Trophoblast cell (in vitro differentiated cells and primary cell): ENCODE measurements at regions not wholly inside any gene's neighbourhood (a gene's known extent, or its start where the extent isn't known, plus 50 kb on each side); places are given as distances from the start of the nearest gene placed in this dataset.
A peak's percentile ranks its signal among the peaks of the same experiment; 100 is the strongest.

Source experiments
- DNase-seq, 2 donors: peaks; one replicate each; pipeline ENCODE4 v3.0.0-alpha.2; 2016
- H2AFZ ChIP-seq: 2 replicates; pipeline ENCODE4 v1.6.1; 2013; ENCODE audit warnings: low read length, moderate library complexity, mild to moderate bottlenecking; ENCODE audit not compliant: insufficient read depth, poor library complexity
- H2AK5ac ChIP-seq: 2 replicates; pipeline ENCODE4 v1.6.1; 2013; ENCODE audit warnings: mild to moderate bottlenecking, low read length
- H2BK120ac ChIP-seq: 2 replicates; pipeline ENCODE4 v1.6.1; 2013; ENCODE audit warnings: low read length, mild to moderate bottlenecking, moderate library complexity; ENCODE audit not compliant: insufficient read depth, poor library complexity
- H2BK12ac ChIP-seq: 2 replicates; pipeline ENCODE4 v1.6.1; 2013; ENCODE audit warnings: mild to moderate bottlenecking, low read length, moderate library complexity
- H2BK5ac ChIP-seq: 2 replicates; pipeline ENCODE4 v1.6.1; 2013; ENCODE audit warnings: low read length, low read depth, moderate library complexity, mild to moderate bottlenecking; ENCODE audit not compliant: poor library complexity
- H3K14ac ChIP-seq: 2 replicates; pipeline ENCODE4 v1.6.1; 2013; ENCODE audit warnings: mild to moderate bottlenecking, low read length
- H3K18ac ChIP-seq: 2 replicates; pipeline ENCODE4 v1.6.1; 2013; ENCODE audit warnings: mild to moderate bottlenecking, low read length
- H3K23ac ChIP-seq: 2 replicates; pipeline ENCODE4 v1.6.1; 2013; ENCODE audit warnings: low read length
- H3K27ac ChIP-seq: 2 replicates; pipeline ENCODE4 v1.5.1; 2013; ENCODE audit warnings: low read depth, mild to moderate bottlenecking, inconsistent platforms, low read length, moderate library complexity
- H3K27me3 ChIP-seq: 2 replicates; pipeline ENCODE4 v1.6.1; 2013; ENCODE audit warnings: inconsistent platforms, mild to moderate bottlenecking, low read length, moderate library complexity; ENCODE audit not compliant: insufficient read depth
- H3K36me3 ChIP-seq, 2 experiments: 1 replicate in 1 of 2; 2 replicates in 1 of 2; pipeline ENCODE4 v1.6.1; 2013; ENCODE audit warnings: low read length in 2 of 2, mild to moderate bottlenecking in 2 of 2, moderate library complexity in 1 of 2; ENCODE audit not compliant: insufficient read depth in 2 of 2, control insufficient read depth in 1 of 2
- H3K4ac ChIP-seq: 2 replicates; pipeline ENCODE4 v1.6.1; 2013; ENCODE audit warnings: low read depth, mild to moderate bottlenecking, low read length, moderate library complexity
- H3K4me1 ChIP-seq, 2 experiments: 1 replicate in 1 of 2; 2 replicates in 1 of 2; pipeline ENCODE4 v1.6.1; 2013; ENCODE audit warnings: low read length in 2 of 2, mild to moderate bottlenecking in 2 of 2, moderate library complexity in 1 of 2; ENCODE audit not compliant: insufficient read depth in 2 of 2, control insufficient read depth in 1 of 2
- H3K4me2 ChIP-seq: 2 replicates; pipeline ENCODE4 v1.6.1; 2013; ENCODE audit warnings: inconsistent platforms, mild to moderate bottlenecking, low read length, moderate library complexity
- H3K4me3 ChIP-seq: 2 replicates; pipeline ENCODE4 v1.5.1; 2013; ENCODE audit warnings: mild to moderate bottlenecking, low read depth, low read length, inconsistent platforms
- H3K79me1 ChIP-seq: one replicate; pipeline ENCODE4 v1.6.1; 2013; ENCODE audit warnings: low read length
- H3K79me2 ChIP-seq: 2 replicates; pipeline ENCODE4 v1.6.1; 2013; ENCODE audit warnings: low read length, mild to moderate bottlenecking; ENCODE audit not compliant: control insufficient read depth, insufficient read depth, poor library complexity
- H3K9ac ChIP-seq: 2 replicates; pipeline ENCODE4 v1.6.1; 2013; ENCODE audit warnings: mild to moderate bottlenecking, low read length
- H3K9me3 ChIP-seq: 2 replicates; pipeline ENCODE4 v1.6.1; 2013; ENCODE audit warnings: low read depth, mild to moderate bottlenecking, control low read depth, inconsistent platforms, low read length; ENCODE audit not compliant: insufficient read depth
- H4K12ac ChIP-seq: 2 replicates; pipeline ENCODE4 v1.6.1; 2013; ENCODE audit warnings: low read depth, mild to moderate bottlenecking, low read length, moderate library complexity
- H4K8ac ChIP-seq: 2 replicates; pipeline ENCODE4 v1.6.1; 2013; ENCODE audit warnings: low read depth, mild to moderate bottlenecking, low read length, moderate library complexity
- H4K91ac ChIP-seq: one replicate; pipeline ENCODE4 v1.6.1; 2013; ENCODE audit warnings: low read depth, mild to moderate bottlenecking, low read length, moderate library complexity
- WGBS: extraction: QIAGEN DNeasy Blood & Tissue Kit; methylation state at CpG from one replicate; pipeline ENCODE4 v1.1.7; 2013; ENCODE audit warnings: missing lambda C conversion rate; ENCODE audit not compliant: insufficient read length, insufficient coverage; ENCODE audit errors: extremely low coverage; 5-methylcytosine and 5-hydroxymethylcytosine counted together

DNA sequence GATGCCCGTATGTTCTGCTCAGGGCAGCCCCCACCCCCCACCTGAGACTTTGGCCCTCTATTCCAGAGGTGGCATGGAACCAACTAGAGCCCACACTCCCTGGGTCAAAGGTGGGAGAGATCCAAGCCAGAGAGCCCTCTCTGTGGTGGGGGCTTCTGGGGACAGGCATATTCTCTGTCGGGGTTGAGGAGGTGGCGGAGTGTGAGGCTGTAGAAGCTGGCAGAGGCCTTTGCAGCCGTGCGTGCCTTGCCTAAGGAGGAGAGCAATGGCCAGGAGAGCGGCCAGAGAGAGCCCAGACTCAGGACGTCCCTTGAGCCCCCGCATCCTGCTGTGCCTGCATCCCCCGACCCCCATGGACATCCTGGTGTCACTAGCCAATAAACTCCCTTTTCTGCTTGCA lies 79.2 kb upstream of the HPCAL1 start:
- H3K36me3 ChIP-seq, result no peaks in the 10 kb centered on the region

DNA sequence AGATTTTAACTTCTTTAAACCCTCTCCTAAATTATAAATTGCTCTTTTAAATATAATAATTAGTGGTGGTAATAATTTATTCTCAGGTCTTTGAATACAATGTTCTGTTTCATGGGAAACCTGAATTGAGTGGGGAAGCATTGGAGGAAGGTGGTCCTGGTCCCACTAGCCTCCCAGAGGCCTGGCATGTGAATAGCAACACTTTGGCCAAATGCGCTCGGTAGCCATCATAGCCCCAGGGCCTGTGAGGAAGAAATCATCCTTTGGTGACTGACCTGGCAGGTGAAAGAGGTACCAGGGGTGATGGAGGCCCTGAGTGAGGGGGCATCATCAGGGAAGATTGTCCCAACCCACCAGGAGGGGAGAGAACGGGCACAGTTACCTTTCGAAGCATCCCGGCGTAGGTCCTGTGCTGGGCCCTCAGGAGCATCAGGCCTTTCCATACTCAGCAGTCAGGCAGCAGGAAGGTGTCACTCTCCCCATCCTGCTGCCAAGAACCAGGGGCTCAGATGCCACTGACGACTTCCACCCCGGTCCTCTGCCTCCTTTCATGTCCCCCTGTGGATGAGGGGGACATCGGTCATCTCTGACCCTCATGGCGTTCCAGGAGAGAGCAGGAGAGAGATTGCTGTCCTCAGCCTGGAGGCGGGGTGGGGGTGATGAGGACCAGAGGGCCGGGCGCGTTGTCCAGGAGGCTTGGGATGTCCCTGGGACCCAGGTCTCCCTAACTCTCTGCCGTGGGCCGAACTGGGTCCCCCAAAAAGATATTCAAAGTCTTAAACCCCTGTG lies 78.6 kb upstream of the HPCAL1 start:
- no peak overlapping the region for H3K9ac ChIP-seq
- H3K4ac ChIP-seq, result no peak overlapping the region
- no peaks in the 10 kb centered on the region for H3K79me1 ChIP-seq
- peak in 1 of 2 donors; percentile 13 for DNase-seq
- H3K4me3 ChIP-seq, result no peak overlapping the region
- no peaks in the 10 kb centered on the region for H3K36me3 ChIP-seq
- H4K91ac ChIP-seq, result no peak overlapping the region
- H3K27ac ChIP-seq, result no peak overlapping the region
- no peak overlapping the region for H3K4me2 ChIP-seq
- no peak overlapping the region for H3K23ac ChIP-seq
- no peak overlapping the region for H2AK5ac ChIP-seq
- H2BK120ac ChIP-seq, result no peak overlapping the region
- H3K27me3 ChIP-seq, result no peaks in the 10 kb centered on the region
- H2AFZ ChIP-seq, result no peak overlapping the region
- no peak overlapping the region for H3K14ac ChIP-seq
- H3K79me2 ChIP-seq, result no peaks in the 10 kb centered on the region
- H3K4me1 ChIP-seq, result no peaks in the 10 kb centered on the region
- H2BK5ac ChIP-seq, result no peak overlapping the region
- H3K9me3 ChIP-seq, result peaks cover 3% of the 10 kb centered on the region
- no peak overlapping the region for H4K12ac ChIP-seq
- no peak overlapping the region for H3K18ac ChIP-seq
- H2BK12ac ChIP-seq, result no peak overlapping the region
- no CpG with 5 or more reads among the region's 16 CpGs for WGBS
- no peak overlapping the region for H4K8ac ChIP-seq

More for the DNA sequence above, 79.2 kb upstream of the HPCAL1 start:
- no peaks in the 10 kb centered on the region for H3K4me1 ChIP-seq
- no peak overlapping the region for H3K4ac ChIP-seq
- H3K79me1 ChIP-seq, result no peaks in the 10 kb centered on the region
- H3K79me2 ChIP-seq, result no peaks in the 10 kb centered on the region
- DNase-seq, result no peak
- H3K4me2 ChIP-seq, result no peak overlapping the region
- no peak overlapping the region for H2BK5ac ChIP-seq
- H3K23ac ChIP-seq, result no peak overlapping the region
- H2BK120ac ChIP-seq, result no peak overlapping the region
- no peak overlapping the region for H2BK12ac ChIP-seq
- H4K91ac ChIP-seq, result no peak overlapping the region
- H4K12ac ChIP-seq, result no peak overlapping the region
- no peak overlapping the region for H3K4me3 ChIP-seq
- H3K27me3 ChIP-seq, result no peaks in the 10 kb centered on the region
- H3K9ac ChIP-seq, result no peak overlapping the region
- no peak overlapping the region for H2AK5ac ChIP-seq
- WGBS, result no CpG with 5 or more reads among the region's 9 CpGs
- H3K27ac ChIP-seq, result no peak overlapping the region
- no peak overlapping the region for H2AFZ ChIP-seq
- peaks cover 3% of the 10 kb centered on the region for H3K9me3 ChIP-seq
- no peak overlapping the region for H3K14ac ChIP-seq
- H3K18ac ChIP-seq, result no peak overlapping the region
- H4K8ac ChIP-seq, result no peak overlapping the region

DNA sequence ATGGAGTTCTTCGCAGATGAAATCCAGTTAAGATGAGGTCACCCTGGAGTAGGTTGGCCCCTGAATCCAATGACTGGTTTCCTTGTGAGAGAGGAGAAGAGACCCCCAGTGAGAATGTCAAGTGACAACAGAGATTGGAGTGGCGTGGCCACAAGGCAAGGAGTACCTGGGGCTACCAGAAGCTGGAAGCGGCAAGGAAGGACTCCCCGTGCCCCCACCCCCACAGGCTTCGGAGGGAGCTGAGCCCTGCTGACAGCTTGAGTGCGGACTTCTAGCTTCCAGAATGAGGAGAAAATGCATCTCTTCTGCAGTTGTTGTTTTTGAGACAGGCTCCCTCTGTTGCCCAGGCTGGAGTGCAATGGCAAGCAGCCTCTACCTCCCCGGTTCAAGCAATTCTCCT lies 78.0 kb upstream of the HPCAL1 start:
- Histone ChIP-seq H3K14ac (no peak overlapping the region), H3K4me2 (no peak overlapping the region), H3K4ac (no peak overlapping the region), H3K79me2 (no peaks in the 10 kb centered on the region), H2BK120ac (no peak overlapping the region), H3K23ac (no peak overlapping the region), H4K12ac (no peak overlapping the region), H2BK5ac (no peak overlapping the region), H2BK12ac (no peak overlapping the region), H3K9me3 (peaks cover 3% of the 10 kb centered on the region), H3K18ac (no peak overlapping the region), H3K27me3 (no peaks in the 10 kb centered on the region), H2AFZ (no peak overlapping the region), H4K91ac (no peak overlapping the region), H4K8ac (no peak overlapping the region), H3K27ac (no peak overlapping the region), H3K4me3 (no peak overlapping the region), H3K36me3 (no peaks in the 10 kb centered on the region), H3K9ac (no peak overlapping the region), H3K4me1 (no peaks in the 10 kb centered on the region), H2AK5ac (no peak overlapping the region), H3K79me1 (no peaks in the 10 kb centered on the region)
- no peak for DNase-seq
- no CpG with 5 or more reads among the region's 7 CpGs for WGBS

DNA sequence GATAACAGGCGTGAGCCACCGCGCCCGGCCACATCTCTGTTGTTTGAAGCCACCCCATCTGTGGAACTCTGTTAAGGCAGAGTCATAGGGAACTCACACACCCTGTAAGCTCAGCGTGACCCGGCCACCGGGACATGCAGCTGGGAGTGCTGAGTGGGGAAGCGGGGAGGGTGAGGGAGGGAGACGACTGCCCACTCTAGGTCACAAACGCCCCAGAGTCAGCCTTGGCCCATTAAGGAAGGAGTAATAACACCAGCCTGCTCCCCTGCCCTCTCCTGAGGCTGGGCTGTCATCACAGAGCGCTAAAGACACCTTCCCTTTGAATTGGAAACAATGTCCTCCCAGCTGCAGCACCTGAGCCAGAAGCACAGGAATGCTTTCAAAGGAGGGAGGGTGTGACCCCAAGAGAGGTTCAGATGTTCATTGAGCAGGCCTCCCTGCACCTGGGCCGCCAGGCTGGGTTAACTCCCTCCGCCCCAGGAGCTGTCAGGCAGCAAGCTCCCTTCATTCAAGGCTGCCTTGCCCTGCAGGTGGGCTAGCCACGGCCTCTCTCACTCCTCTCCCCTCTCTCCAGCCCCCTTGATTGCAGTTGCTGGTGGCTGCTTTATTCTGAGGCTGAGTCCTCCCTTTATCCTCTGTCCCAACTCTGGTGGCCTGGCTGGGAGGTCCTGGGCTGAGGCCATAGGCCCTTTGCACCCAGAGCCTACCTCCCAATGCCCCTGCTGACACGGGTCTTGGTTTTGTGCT lies 77.2 kb upstream of the HPCAL1 start:
- H3K14ac ChIP-seq, result no peak overlapping the region
- no CpG with 5 or more reads among the region's 15 CpGs for WGBS
- no peak for DNase-seq
- H3K27me3 ChIP-seq, result no peaks in the 10 kb centered on the region
- peaks cover 3% of the 10 kb centered on the region for H3K9me3 ChIP-seq
- no peak overlapping the region for H2BK120ac ChIP-seq
- H3K4me2 ChIP-seq, result no peak overlapping the region
- H3K4me3 ChIP-seq, result no peak overlapping the region
- no peak overlapping the region for H4K91ac ChIP-seq
- H3K9ac ChIP-seq, result no peak overlapping the region
- no peak overlapping the region for H2AFZ ChIP-seq
- no peaks in the 10 kb centered on the region for H3K79me1 ChIP-seq
- no peaks in the 10 kb centered on the region for H3K4me1 ChIP-seq
- no peak overlapping the region for H2AK5ac ChIP-seq
- no peak overlapping the region for H3K18ac ChIP-seq
- no peak overlapping the region for H4K8ac ChIP-seq
- H3K4ac ChIP-seq, result no peak overlapping the region
- H3K36me3 ChIP-seq, result no peaks in the 10 kb centered on the region
- no peak overlapping the region for H2BK5ac ChIP-seq
- no peak overlapping the region for H4K12ac ChIP-seq
- H3K79me2 ChIP-seq, result no peaks in the 10 kb centered on the region
- H2BK12ac ChIP-seq, result no peak overlapping the region
- no peak overlapping the region for H3K23ac ChIP-seq
- H3K27ac ChIP-seq, result no peak overlapping the region
